DOHH2 (cell line): ENCODE measurements at regions not wholly inside any gene's neighbourhood (a gene's known extent, or its start where the extent isn't known, plus 50 kb on each side); places are given as distances from the start of the nearest gene placed in this dataset.

ENCODE experiments used
- H3F3A ChIP-seq: fragments of 200-600 bp; sonication (generic), shearing (Covaris generic); 2 replicates; pipeline ENCODE4 v1.6.0; 2016; ENCODE audit warnings: antibody characterized with exemption, mild to moderate bottlenecking; ENCODE audit not compliant: control insufficient read depth, insufficient read depth
- H3K27ac ChIP-seq: fragments of 200-600 bp; sonication (generic); 2 replicates; pipeline ENCODE4 v1.5.1; 2014; ENCODE audit warnings: low read depth, mild to moderate bottlenecking, low read length, moderate library complexity
- H3K27me3 ChIP-seq: fragments of 200-600 bp; sonication (generic); 2 replicates; pipeline ENCODE4 v1.6.1; 2014; ENCODE audit warnings: mild to moderate bottlenecking, low read length, mixed read lengths; ENCODE audit not compliant: control insufficient read depth
- H3K36me3 ChIP-seq: fragments of 200-600 bp; sonication (generic); 2 replicates; pipeline ENCODE4 v1.6.1; 2014; ENCODE audit warnings: mild to moderate bottlenecking, low read length, moderate library complexity, mixed read lengths; ENCODE audit not compliant: control insufficient read depth
- H3K4me1 ChIP-seq: fragments of 200-600 bp; sonication (generic); 2 replicates; pipeline ENCODE4 v1.6.1; 2014; ENCODE audit warnings: mild to moderate bottlenecking, low read length, mixed read lengths; ENCODE audit not compliant: control insufficient read depth
- H3K4me2 ChIP-seq: fragments of 200-600 bp; sonication (generic); 2 replicates; pipeline ENCODE4 v1.6.0; 2014; ENCODE audit warnings: mild to moderate bottlenecking, low read length, moderate library complexity
- H3K4me3 ChIP-seq: fragments of 200-600 bp; sonication (generic); 2 replicates; pipeline ENCODE4 v1.5.1; 2014; ENCODE audit warnings: mild to moderate bottlenecking, low read length, mixed read lengths
- H3K79me2 ChIP-seq: fragments of 200-600 bp; sonication (generic); 2 replicates; pipeline ENCODE4 v1.6.1; 2014; ENCODE audit warnings: mild to moderate bottlenecking, low read length, mixed read lengths; ENCODE audit not compliant: control insufficient read depth
- H3K9me2 ChIP-seq: fragments of 200-600 bp; sonication (generic); replicated peaks from 2 replicates; pipeline ENCODE4 v1.6.1; 2014; ENCODE audit warnings: mild to moderate bottlenecking, low read length, mixed read lengths; ENCODE audit not compliant: control insufficient read depth
- H3K9me3 ChIP-seq: fragments of 200-600 bp; sonication (generic); 2 replicates; pipeline ENCODE4 v1.6.1; 2014; ENCODE audit warnings: antibody characterized with exemption, low read length, mixed read lengths; ENCODE audit not compliant: control insufficient read depth, insufficient read depth
- H4K20me1 ChIP-seq: fragments of 200-600 bp; sonication (generic); 2 replicates; pipeline ENCODE4 v1.6.0; 2014; ENCODE audit warnings: low read depth, mild to moderate bottlenecking, antibody characterized with exemption, low read length, moderate library complexity; ENCODE audit not compliant: control insufficient read depth, insufficient read depth
- CTCF ChIP-seq: fragments of 200-600 bp; sonication (generic); IDR thresholded peaks from one replicate; pipeline ENCODE4 v1.5.1; 2014; ENCODE audit warnings: antibody characterized with exemption, mild to moderate bottlenecking, low read depth, low read length; ENCODE audit not compliant: poor library complexity, severe bottlenecking
- EZH2phosphoT487 ChIP-seq: fragments of 200-600 bp; sonication (generic); IDR thresholded peaks from 2 replicates; pipeline ENCODE4 v1.6.1; 2017; ENCODE audit warnings: borderline replicate concordance, mild to moderate bottlenecking, antibody characterized with exemption, low read length, moderate library complexity, mixed read lengths

GRCh38 chr6:137291441-137291840, 72.3 kb upstream of the IFNGR1 start:
- no peak overlapping the region for H3K4me2 ChIP-seq
- H3K36me3 ChIP-seq, result no peaks in the 10 kb centered on the region
- H3F3A ChIP-seq, result no peaks in the 10 kb centered on the region
- H3K9me3 ChIP-seq, result no peaks in the 10 kb centered on the region; the same call in 1 of the 2 replicates
- no peaks in the 10 kb centered on the region for H3K27me3 ChIP-seq
- no peak for TF ChIP-seq CTCF
- TF ChIP-seq EZH2phosphoT487, result no peak
- peaks cover 6% of the 10 kb centered on the region for H3K4me1 ChIP-seq
- H4K20me1 ChIP-seq, result no peaks in the 10 kb centered on the region
- no peak overlapping the region for H3K27ac ChIP-seq
- H3K4me3 ChIP-seq, result no peak overlapping the region
- no peaks in the 10 kb centered on the region for H3K79me2 ChIP-seq
- H3K9me2 ChIP-seq, result no peaks in the 10 kb centered on the region

DNA sequence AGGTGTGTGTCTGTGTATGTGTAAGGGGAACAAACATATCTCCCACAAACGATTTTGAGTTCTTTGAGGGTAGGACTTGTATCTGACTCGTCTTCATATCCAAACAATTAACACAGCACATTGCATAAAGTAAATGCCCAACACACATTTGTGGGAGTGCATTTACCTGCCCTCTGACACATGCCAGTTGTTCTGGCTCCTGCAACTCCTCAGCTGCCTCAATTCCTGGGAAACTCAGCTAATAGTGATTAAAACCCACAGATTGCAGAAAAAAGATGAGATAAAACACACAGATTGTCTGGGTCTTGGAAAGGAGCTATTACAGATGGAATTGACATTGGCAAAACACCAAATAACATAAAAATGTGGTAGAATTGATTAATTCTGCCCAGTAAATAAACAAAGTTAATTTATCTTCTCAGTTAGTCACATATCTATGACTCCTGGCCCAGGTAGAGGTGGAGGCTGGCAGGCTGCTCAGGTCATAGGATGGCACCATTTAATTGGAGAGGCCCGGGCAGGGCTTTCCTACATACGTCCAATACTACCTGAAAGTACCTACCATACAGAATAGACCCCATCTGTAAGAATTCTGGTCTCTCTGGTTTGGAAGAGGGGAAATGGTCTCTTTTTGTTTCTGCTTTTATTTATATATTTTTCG, 71.5 kb upstream of the IFNGR1 start:
- Histone ChIP-seq H3K9me3 (no peaks in the 10 kb centered on the region; the same call in 1 of the 2 replicates), H3K9me2 (no peaks in the 10 kb centered on the region), H3K79me2 (no peaks in the 10 kb centered on the region), H3K4me1 (peaks cover 6% of the 10 kb centered on the region), H3K4me3 (no peak overlapping the region), H3K27ac (no peak overlapping the region), H3K4me2 (no peak overlapping the region), H3K36me3 (no peaks in the 10 kb centered on the region), H4K20me1 (no peaks in the 10 kb centered on the region), H3F3A (no peaks in the 10 kb centered on the region), H3K27me3 (no peaks in the 10 kb centered on the region)
- TF ChIP-seq EZH2phosphoT487 (no peak), CTCF (no peak)

DNA sequence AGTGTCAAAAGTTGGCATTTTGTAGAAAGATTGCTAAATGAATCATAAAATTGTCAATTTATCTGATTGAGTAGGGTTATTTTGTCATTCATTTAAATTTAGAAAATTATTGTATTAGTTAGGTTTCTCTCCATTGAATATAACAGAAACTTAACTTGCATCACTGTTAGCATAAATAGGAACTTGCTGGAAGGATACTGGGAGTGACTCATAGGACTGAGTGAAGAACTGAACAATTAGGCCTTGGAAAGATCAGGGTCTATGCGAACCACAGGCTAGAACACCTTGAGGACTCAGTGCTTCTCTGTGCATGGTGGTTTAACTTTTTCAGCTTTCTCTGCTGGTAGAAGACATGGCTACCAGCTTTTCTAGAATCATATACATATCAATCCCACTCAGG, 67.7 kb upstream of the IFNGR1 start:
- no peak for TF ChIP-seq CTCF
- no peak for TF ChIP-seq EZH2phosphoT487
- no peaks in the 10 kb centered on the region for H4K20me1 ChIP-seq
- no peak overlapping the region for H3K4me2 ChIP-seq
- no peaks in the 10 kb centered on the region for H3F3A ChIP-seq
- peaks cover 31% of the 10 kb centered on the region for H3K4me1 ChIP-seq
- H3K9me2 ChIP-seq, result no peaks in the 10 kb centered on the region
- H3K4me3 ChIP-seq, result no peak overlapping the region
- no peaks in the 10 kb centered on the region; the same call in 1 of the 2 replicates for H3K9me3 ChIP-seq
- no peak overlapping the region for H3K27ac ChIP-seq
- H3K79me2 ChIP-seq, result no peaks in the 10 kb centered on the region
- no peaks in the 10 kb centered on the region for H3K36me3 ChIP-seq
- H3K27me3 ChIP-seq, result no peaks in the 10 kb centered on the region
